ENCODE measurements at regions not wholly inside any gene's neighbourhood (a gene's known extent, or its start where the extent isn't known, plus 50 kb on each side); places are given as distances from the start of the nearest gene placed in this dataset.

DNA sequence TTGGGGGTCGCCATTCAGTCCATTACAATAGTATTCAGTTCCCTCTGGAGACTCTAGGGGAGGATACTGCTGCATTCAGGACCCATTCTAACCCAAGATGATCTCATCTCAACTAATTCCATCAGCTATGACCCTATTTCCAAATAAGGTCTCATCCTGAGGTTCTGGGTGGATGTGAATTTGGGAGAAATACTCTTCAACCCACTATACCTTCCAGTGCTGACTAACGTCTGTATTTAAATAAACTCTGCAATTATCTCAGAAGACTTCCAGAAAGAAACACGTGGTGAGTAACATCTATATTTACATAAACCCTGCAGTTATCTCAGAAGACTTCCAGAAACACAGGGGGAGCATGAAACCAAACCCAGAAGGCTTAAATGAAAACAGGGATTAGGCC lies 1300.7 kb downstream of the PCDH9 start:
- Mint-ChIP-seq H3K9me3 (no peaks in the 10 kb centered on the region), H3K4me3 (no peak overlapping the region), H3K36me3 (ENCODE audit: insufficient read depth in 1 of 3, low read depth in 3 of 3) (no peaks in the 10 kb centered on the region), H3K27me3 (ENCODE audit: low read depth) (no peaks in the 10 kb centered on the region), H3K4me1 (peaks cover 8% of the 10 kb centered on the region in 2 experiments), H3K27ac (no peak overlapping the region)
- no peak overlapping the region for H3K4ac ChIP-seq (ENCODE audit: low read depth, low read length)
- no peak overlapping the region for H2BK20ac ChIP-seq (ENCODE audit: low read depth, low read length, poor library complexity, severe bottlenecking)
- TF ChIP-seq, protein P1, sequence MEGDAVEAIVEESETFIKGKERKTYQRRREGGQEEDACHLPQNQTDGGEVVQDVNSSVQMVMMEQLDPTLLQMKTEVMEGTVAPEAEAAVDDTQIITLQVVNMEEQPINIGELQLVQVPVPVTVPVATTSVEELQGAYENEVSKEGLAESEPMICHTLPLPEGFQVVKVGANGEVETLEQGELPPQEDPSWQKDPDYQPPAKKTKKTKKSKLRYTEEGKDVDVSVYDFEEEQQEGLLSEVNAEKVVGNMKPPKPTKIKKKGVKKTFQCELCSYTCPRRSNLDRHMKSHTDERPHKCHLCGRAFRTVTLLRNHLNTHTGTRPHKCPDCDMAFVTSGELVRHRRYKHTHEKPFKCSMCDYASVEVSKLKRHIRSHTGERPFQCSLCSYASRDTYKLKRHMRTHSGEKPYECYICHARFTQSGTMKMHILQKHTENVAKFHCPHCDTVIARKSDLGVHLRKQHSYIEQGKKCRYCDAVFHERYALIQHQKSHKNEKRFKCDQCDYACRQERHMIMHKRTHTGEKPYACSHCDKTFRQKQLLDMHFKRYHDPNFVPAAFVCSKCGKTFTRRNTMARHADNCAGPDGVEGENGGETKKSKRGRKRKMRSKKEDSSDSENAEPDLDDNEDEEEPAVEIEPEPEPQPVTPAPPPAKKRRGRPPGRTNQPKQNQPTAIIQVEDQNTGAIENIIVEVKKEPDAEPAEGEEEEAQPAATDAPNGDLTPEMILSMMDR (conservative IDR thresholded peaks at IDR 0.05) = no peak
- H2BK12ac ChIP-seq (ENCODE audit: insufficient read length, low read depth, low read length) = no peak overlapping the region
- H3K4me1 ChIP-seq (ENCODE audit: insufficient read depth, low read length) = no peaks in the 10 kb centered on the region; the same call in 1 of the 2 replicates
- H3K9me3 ChIP-seq (ENCODE audit: control insufficient read depth, low read depth, low read length) = no peaks in the 10 kb centered on the region
- H3K27me3 ChIP-seq (ENCODE audit: insufficient read depth, low read length) = no peaks in the 10 kb centered on the region
- H4K8ac ChIP-seq (replicated peaks; ENCODE audit: insufficient read length, low read depth, low read length) = no peak overlapping the region
- H3K27ac ChIP-seq (ENCODE audit: insufficient read length, low read depth, low read length) = no peak overlapping the region
- no peak overlapping the region for H3T11ph ChIP-seq (ENCODE audit: low read length)
- no peak overlapping the region for H2AK5ac ChIP-seq (ENCODE audit: insufficient read length, low read length)
- no peaks in the 10 kb centered on the region for H3K23me2 ChIP-seq (ENCODE audit: insufficient read length, low read depth, low read length, poor library complexity, severe bottlenecking)
- no peak overlapping the region for H4K91ac ChIP-seq (ENCODE audit: insufficient read length, low read depth, low read length)
- no peak overlapping the region for H2BK5ac ChIP-seq (ENCODE audit: insufficient read length, low read length)
- H3K18ac ChIP-seq (ENCODE audit: insufficient read length, low read depth, low read length) = no peak overlapping the region
- no peak overlapping the region for H4K5ac ChIP-seq (ENCODE audit: insufficient read length, low read depth, low read length)
- H3K23ac ChIP-seq (ENCODE audit: insufficient read length, low read depth, low read length) = no peak overlapping the region
- no CpG with 5 or more reads among the region's 3 CpGs for WGBS (ENCODE audit: extremely low coverage, insufficient read length, low lambda C conversion rate)
- H2BK120ac ChIP-seq (ENCODE audit: low read depth, low read length, poor library complexity, severe bottlenecking) = no peak overlapping the region
- no peaks in the 10 kb centered on the region for H4K20me1 ChIP-seq (ENCODE audit: control insufficient read depth, insufficient read depth, insufficient read length)
- no peak overlapping the region for H3K56ac ChIP-seq (ENCODE audit: insufficient read length, low read depth, low read length)
- H2BK15ac ChIP-seq (ENCODE audit: low read depth, low read length) = no peak overlapping the region
- no peaks in the 10 kb centered on the region for H3K79me1 ChIP-seq (ENCODE audit: insufficient read depth, low read depth, low read length, poor library complexity, severe bottlenecking)
- H3K4me2 ChIP-seq (ENCODE audit: insufficient read depth, insufficient read length, low read length) = no peak overlapping the region
- H3K9ac ChIP-seq (ENCODE audit: extremely low read depth, insufficient read length, low read length) = no peak overlapping the region
- no peak for DNase-seq
- H3K79me2 ChIP-seq (ENCODE audit: insufficient read depth, low read length) = no peaks in the 10 kb centered on the region
- H3K14ac ChIP-seq (ENCODE audit: insufficient read depth, low read length) = no peak overlapping the region
- H2AFZ ChIP-seq (ENCODE audit: low read length) = no peak overlapping the region
